Esophagus mucosa (tissue), 1 donor: ENCODE measurements at regions not wholly inside any gene's neighbourhood (a gene's known extent, or its start where the extent isn't known, plus 50 kb on each side); places are given as distances from the start of the nearest gene placed in this dataset.
"Not testable (repeated sequence)": the region's sequence is repeated elsewhere in the genome, so short reads cannot be mapped to it uniquely, and the experiment has no call there.

Experiments
- ATAC-seq: fragments of 200-7000 bp; cut with Tn5 transposase; one replicate; pipeline ENCODE4 v1.9.1; 2020
- donor health status: DM: yes; HTN: yes; CAD: no.

DNA sequence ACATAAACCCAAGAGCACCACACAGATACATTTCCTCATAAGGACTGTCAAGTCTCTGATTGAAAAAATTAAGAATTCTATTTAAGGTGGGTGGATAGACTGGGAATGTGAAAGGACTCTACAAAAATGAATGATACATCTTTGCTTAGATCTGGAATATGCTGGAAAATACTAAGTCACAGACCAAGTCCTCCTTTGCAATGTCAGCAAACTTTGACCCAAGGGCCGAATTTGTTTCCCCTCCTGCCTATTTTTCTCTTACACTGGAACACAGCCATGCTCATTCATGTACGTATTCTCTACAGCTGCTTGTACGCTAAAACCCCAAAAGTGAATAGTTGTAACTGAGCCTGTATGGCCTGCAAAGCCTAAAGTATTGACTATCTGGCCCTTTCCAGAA lies 180.7 kb downstream of the ADSS2 start:
- no peak for ATAC-seq

DNA sequence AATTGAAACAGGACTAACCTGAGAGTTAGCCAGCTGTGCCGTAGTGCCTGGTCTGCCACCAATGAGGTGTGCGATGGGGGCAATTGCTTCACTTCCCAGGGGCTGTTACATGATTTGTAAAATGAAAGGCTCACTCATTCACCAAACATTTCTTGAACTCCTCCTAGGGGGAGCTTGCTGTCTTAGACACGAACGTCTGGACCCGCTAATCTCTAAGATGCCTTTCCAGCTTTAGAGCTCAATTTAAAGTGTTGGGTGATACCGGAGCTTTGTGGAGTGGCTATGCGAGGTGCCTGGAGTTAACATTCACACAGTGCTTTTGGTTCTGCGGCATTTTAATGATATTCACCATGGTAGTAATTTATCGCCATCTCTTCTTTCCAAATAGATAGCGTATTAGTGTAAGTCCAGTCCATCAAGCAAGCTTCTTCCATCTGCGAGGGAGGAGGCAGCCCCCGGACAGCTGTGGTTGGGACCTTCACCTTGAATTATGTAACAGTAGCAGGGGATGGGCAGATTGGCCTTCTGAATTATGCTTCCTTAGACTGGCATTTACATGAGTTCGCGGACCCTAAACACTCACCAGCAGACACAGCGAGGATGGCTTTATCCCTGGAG lies 179.9 kb downstream of the ADSS2 start:
- ATAC-seq = no peak

DNA sequence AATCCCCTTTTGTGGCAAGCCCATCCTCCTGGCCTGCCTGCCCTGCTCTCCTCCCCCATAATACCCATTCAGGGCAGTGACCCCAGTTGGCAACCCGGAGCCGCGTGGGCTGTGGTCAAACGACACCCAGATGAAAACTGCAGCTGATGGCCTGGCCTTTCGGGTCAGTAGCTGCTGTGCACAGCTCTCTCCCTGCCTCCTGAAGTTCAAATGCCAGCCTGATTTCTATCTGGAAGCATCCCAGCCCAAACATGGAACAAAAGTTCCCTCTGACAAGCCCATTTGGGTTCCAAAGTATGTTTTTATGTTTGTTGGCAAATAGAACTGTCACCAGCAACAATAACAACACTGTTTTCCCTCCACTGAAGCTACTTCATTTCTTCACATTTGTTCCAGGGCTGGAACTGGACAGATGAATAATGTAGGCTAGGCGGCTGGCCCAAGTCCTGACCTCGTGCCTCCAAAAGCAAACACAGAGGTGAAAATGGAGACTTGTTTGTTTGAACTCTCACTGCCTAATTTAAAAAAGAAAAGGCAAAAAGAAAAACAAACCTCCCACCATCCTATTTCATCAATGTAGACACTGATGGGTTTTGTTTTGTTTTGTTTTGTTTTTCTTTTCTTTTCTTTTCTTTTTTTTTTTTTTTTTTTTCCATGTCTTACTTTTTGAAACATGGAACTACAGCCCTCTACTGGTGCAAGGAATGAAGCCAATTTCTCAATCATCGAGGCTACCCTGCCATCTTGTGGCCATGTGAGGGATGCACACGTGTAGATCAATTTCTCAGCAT lies 179.0 kb downstream of the ADSS2 start:
- peak; percentile 95 for ATAC-seq

DNA sequence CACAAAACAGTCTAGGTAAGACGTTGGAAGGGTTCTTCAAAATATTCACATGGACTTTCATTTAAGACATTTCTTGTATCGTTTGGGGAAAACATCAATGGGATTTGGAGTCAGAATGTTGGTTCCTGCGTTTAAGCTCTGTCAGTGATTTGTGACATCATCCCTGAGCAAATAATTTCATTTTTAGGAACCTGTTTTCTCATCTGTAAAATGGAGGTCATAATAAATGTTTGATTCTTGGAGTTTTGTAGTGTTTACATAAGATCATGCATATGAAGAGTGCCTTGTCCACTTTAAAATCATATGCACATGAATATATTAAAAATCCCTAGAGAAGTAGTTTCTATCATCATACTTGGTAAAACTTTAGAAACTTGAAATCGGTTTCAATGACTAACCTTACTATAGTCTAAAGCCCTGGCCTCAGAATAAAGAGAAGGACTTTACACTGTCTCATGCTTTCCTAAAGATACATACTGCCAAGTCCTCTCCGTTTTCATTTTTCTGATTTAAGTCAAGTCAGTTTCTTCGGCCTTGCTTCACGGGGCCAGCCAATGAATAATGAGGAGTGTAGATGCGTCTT lies 178.4 kb downstream of the ADSS2 start:
- no peak for ATAC-seq

DNA sequence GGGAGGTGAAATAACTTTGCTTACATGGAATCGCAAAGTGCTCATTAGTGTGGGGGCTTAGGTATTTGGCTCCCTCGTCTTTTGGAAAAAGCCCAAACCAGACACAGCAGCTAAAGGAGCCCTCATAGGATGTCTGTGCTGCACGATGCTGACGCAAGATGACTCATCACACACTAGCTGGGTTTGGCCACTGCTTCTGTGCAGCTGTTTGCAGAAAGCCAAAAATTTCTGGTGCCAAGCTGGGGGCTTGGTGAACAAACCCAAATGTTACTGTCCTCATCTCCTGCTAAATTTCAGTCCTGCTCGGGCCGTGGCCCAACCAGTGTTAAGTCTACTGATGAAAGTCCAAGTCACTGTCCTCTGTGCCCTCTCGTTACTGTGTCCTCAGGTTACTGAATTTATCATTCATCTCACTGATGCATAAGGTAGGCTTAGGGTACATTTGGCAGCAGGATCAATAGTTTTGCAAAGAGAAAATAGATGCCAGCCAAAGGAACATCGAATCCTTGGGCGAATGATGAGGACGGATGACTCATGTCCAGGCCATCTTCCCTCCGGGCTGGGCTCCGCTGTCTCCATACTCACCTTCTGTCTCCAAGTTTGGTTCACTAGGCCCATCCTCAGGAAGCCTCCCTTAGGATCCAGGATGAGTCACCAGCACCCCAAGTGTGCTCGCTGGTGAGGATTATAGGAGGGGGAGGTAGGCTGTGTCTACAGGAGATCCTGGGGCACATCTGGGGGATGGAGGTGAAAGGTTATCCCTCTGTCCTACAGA lies 177.7 kb downstream of the ADSS2 start:
- ATAC-seq = peak; percentile 83

DNA sequence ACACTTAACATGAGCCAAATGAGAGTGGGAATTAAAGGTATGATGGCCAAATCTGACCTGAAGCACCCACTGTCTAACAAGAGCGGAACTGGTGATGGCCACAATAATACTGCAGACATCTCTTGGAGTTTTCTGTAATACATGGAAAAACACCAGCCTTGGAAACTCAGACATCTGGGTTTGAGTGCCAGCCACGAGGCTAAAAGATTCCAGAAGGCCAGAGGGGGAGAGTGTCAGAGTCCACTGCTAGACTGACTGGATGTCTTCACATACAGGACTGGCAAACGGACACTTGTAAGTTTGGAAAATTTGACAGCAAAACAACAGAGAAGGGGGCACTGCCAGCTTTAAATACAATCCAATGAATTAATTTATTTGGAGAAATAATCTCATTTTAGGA lies 175.1 kb downstream of the ADSS2 start:
- ATAC-seq = no peak

DNA sequence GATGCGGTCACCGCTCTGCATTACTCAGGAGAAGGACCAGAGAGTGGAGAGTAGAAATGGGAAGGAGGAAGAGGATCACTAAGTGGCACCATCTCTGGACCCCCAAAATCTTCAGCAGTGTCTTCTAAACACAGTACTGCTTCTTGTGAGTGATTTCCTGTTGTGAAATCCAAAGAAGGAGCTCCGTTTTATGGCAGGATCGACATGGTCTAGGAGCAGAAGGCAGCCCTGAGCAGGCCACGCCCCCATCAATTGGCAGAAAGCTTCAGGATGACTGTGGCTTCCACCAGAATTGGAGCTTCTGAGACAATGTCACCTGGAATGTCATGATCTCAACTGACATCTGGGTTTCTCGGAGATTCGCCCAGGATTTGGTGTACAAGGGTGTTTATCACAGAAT lies 171.5 kb downstream of the ADSS2 start:
- no peak for ATAC-seq

DNA sequence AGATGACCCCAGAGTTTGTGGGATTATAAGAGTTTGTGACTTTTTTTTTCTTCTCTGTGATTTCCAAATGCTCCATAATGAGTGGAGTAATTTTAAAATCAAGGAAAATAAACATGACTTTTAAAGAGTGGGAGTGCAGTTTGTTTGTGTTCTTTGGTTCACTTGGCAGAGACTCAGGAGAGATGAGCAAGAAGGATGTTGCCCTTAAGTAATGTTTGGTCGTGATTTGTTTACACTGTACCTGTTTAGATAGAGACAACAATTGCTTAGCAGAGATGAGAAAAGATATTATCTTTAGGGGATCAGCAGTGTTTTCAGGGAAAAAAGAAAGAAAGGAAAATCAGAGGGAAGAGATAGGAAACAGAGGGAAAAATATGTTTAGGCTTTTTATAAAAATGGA lies 170.8 kb downstream of the ADSS2 start:
- ATAC-seq = no peak

DNA sequence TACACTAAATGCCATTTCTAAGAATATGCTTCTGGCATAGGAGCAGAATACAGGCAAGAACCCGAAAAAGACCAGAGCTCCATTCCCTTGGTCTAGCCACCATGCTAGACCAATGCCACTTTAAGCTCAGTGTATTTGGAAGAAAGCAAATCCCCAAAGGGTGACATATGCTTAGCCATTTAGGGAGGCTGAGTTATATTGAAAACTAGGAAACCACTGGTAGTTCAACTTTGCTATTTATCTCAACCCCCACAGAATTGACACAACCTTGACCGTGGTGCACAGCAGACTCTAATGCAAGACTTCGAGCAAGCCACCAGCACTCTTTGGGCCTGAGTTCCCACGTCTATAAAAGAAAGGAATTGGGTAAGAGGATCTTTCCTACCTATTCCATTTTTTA lies 167.9 kb downstream of the ADSS2 start:
- no peak for ATAC-seq

DNA sequence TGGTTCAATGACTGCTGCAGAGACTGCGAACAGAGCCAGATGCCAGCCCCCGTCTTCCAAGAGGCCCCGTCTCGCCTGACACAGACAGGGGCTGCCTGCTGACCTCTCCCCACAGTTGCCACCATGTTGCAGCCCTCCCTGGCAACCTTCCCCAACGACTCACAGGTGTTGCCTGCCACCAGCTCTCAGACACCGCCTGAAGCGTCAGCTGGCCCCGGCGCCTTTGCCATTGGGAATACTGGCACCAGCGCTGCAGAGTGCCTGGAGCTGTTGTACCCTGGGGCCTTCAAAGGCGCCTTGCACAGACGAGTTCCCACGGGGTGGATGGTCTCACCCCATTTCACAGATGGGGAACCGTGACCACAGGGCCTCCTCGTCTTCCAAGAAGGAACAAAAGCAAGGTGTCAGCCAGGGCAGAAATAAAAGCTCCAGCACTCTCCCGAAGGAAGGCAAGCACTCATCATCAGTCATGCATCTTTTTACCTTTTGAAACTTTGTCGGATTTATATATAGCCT lies 167.0 kb downstream of the ADSS2 start:
- ATAC-seq = no peak

DNA sequence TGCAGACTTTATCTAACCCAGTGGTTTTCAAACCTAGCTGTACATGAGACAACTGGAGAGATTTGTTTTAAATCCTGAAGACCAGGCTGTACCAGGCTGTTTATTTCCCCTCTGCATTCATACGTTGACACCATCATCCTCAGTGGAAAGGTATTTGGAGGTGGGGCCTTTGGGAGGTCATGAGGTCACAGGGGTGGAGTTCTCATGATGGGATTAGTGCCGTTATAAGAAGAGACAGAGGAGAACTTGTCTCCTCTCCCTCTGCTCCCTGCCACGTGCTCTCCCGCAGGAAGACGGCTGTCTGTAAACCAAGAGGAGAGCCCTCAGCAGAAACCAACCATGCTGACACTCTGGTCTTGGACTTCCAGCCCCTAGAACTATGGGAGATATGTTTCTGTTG lies 165.4 kb downstream of the ADSS2 start:
- no peak for ATAC-seq

DNA sequence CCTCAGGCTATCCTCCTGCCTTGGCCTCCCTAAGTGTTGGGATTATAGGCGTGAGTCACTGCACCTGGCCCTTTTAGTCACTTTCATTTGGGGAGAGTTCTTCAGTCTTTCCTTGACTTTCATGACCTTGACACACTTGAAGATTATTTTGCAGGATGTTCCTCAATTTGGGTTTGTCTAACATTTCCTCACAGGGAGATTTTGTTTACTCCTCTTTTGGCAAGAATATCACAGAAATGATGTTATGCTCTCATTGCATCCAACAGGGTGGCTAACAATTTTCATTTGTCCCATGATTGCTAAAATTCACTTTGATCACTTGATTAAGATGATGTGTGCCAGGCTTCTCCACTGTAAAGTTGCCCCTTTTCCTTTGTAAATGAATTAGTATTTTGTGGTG lies 164.0 kb downstream of the ADSS2 start:
- no peak for ATAC-seq

DNA sequence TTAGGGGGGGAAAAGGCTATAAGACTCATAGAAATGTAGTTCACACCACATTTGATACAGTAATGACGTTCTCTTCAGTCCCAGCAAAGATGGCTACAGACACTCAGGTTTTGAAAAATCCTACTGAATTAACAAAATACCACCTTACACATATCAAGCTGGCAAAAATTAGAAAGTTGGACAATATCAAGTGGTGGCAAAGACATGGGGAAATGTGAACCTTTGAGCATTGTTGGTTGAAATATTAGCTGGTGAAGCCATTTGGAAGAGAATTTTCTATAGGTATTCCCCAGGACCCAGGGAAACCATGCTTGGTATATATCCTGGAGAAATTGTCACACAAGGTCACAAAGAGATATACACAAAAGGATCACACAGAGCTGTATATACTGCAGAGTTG lies 163.0 kb downstream of the ADSS2 start:
- ATAC-seq = no peak

DNA sequence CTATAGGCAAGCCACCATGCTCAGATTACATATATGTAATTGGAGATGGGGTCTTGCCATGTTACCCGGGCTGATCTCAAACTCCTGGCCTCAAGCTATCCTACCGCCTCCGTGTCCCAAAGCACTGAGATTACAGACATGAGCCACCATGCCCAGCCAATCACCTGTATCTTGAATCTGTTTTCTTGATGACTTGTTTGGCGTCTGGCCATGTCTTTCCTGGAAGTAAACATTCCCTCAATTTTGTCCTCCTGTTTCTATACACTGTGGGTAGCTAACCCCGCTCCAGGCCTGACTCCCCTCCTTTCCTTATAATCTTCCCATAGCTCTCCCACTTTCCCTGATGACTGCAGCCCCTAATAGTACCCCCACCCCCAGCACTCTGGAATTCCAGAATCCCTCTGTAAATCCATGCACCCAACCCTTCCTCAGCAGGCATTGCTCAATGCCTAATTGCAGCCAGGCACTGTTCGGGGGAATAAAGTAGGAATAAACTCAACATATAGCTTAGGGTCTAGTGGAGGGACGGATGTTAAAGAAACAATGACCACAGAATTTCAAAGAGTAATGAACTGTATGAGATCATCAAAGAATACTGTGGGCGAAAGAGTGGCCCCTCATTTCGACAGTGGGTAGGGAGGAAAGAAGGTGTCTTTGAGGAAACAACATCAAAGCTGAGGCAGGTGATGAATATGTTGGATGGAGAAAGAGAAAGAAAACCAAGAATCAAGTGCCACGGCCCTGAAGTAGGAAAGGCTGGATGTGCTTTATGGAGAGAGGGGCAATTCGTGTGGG lies 161.5 kb downstream of the ADSS2 start:
- no peak for ATAC-seq

DNA sequence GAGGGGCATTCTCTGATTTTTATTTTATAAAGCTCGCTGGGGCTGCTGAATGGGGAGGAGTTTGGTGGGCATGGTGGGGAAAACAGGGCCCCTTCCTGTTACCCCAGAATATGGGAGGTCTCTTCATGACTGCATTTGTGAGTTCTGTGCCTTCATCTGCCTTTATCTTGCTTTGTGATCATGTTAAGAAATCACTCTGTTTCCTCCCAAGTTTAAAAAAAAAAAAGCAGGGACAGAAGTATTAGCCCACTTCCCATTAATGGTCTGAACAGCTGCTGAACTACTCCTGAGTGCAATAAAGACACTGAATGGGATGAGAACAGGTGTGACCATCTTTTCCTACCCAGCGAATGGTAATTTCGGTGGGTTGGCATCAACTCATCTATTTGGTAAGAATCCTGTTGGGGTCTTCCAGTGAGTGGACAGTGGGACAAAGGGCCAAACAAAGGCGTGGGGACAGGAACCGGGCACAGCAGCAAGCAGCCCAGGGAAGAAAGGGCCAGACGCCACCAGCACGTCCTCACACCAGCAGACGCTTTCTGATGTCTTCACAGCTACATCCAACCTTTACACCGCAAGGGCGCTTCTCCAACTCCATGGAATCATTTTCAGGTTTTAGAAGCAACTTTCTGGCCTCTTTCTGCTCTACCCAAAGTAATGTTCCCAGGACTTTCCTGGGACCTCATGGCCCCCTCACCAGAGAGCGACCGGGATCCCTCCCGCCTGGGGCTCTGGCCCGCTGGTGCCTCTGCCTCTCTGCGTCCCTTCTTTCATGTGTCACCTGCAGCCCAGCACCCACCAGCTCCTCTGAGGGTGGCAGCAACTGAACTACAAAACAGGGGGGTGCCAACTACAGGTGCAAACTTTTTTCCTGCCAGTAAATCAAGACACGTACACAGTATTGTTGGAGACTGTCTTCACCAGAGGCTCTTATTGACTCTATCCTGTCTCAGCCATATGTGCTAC lies 160.2 kb downstream of the ADSS2 start:
- no peak for ATAC-seq

DNA sequence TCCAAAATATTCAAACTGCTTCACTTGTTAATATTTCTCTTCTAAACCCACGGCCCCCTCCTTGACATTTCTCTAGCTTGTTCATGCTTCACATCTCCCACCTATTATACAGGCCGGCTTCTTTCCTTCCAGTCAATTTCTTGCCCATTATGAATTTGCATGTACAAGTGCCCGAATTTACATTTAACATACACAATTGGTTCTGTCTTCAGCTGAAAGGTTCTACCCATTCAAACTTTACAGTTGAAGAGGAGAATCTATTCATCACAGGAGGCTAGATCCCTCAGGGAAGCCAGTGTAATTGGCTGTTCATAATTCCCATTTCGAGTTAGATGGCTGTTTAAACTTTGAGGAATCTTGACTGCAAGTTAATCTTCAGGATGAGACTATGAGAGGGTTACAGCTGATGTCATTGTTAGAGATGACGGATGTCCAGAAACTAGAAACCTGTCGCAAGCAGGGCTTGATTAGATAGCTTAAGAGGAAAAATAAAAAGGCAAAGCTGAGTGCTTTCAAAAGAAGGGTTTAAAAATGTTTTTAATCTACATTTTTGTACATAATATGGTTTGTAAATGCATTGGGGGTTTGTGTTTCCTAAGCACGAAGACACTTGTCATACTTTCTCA lies 157.0 kb downstream of the ADSS2 start:
- no peak for ATAC-seq

DNA sequence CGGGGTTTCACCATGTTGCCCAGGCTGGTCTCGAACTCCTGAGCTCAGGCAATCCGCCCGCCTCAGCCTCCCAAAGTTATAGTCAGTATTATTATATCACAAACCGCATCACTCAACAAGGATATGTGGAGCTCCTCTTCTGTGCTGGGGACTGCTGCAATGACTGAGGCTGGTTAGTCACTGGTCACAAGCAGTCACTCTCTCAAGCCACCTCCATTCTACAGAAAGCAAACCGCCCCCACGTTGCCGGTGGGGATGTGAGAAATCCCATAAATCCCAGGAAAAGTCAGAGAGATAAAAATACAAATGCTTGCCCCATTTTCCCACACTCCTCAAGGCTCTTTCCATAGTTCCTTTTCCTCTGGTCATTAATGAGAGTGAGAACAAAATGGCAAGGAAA lies 155.7 kb downstream of the ADSS2 start:
- ATAC-seq = no peak

DNA sequence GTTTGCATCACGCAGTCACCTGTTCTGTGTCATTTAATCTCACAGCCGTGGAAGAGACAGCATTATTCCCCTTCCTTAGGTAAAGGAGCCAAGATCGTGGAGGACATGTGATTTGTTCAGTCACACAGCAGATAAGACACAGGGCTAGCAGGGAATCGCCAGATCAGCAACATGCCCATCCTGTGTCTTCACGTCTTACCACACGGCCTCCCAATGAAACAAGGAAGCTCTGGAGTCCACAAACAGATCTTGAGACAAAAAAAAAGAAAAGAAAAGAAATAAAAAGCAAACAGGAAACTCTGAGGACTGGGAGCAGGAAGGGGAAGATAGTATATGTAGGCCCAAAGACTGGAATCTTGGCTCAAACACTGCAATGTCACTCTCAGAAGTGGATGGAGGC lies 155.3 kb downstream of the ADSS2 start:
- ATAC-seq = no peak

DNA sequence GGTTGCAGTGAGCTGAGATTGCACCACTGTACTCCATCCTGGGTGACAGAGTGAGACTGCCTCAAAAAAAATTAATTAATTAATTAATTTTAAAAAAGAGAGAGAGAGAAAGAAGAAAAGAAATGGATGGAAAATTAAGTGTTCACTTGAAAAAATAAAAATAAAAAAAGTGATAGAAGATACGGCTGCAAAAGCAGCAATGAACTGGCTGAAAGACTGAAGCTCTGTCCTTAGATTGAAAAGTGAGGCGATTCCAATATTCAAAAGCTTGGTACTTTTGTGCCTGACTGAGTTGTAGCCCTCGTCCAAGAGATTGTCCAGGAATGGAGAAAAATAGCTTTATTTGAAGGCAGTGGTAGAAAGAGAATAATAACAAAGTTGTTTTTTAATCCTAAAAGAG lies 154.6 kb downstream of the ADSS2 start:
- no peak for ATAC-seq

DNA sequence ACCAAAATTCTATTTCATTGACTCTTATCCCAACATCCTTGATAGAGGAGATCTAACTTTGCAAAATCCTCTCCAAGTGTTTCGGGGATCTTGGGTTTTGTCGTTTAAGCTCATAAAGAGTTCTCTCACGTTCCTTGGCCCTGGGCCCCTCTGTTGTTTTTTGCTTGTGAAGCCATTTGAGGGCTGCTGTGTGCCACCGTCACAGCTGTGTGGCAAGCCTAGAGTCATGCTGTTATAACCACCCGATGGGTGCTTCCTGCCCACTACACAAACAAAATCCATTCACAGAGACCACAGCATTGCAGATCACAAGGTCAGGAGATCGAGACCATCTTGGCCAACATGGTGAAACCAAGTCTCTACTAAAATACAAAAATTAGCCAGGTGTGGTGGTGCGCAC lies 154.1 kb downstream of the ADSS2 start:
- no peak for ATAC-seq

DNA sequence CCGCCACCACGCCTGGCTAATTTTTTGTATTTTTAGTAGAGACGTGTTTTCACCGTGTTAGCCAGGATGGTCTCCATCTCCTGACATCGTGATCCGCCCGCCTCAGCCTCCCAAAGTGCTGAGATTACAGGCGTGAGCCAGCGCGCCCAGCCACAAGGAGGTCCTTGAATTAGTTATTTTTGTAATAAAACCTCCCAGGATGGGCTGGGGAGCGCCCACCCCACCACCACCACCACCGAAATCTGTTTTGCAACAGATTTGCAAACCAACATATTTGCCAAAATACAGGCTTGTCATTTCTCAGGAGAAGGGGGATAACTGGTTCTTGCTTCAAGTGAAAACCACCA lies 151.7 kb downstream of the ADSS2 start:
- not testable (repeated sequence) for ATAC-seq
